Loucy (cell line): ENCODE measurements at regions not wholly inside any gene's neighbourhood (a gene's known extent, or its start where the extent isn't known, plus 50 kb on each side); places are given as distances from the start of the nearest gene placed in this dataset.

Source experiments
- H2AFZ ChIP-seq: fragments of 200-600 bp; sonication (generic); 2 replicates; pipeline ENCODE4 v1.6.0; 2016; ENCODE audit warnings: antibody characterized with exemption, mild to moderate bottlenecking, low read length, moderate library complexity
- H3F3A ChIP-seq: fragments of 200-600 bp; 2 replicates; pipeline ENCODE4 v1.6.0; 2016; ENCODE audit warnings: antibody characterized with exemption, low read depth, mild to moderate bottlenecking
- H3K27me3 ChIP-seq: fragments of 200-600 bp; sonication (generic); 2 replicates; pipeline ENCODE4 v1.6.1; 2014; ENCODE audit warnings: low read length, mild to moderate bottlenecking; ENCODE audit not compliant: insufficient read depth, poor library complexity, severe bottlenecking
- H3K36me3 ChIP-seq: fragments of 200-600 bp; sonication (generic); 2 replicates; pipeline ENCODE4 v1.6.1; 2016; ENCODE audit warnings: low read length; ENCODE audit not compliant: insufficient read depth
- H3K4me1 ChIP-seq: fragments of 200-600 bp; sonication (generic); 2 replicates; pipeline ENCODE4 v1.5.1; 2014; ENCODE audit warnings: low read length, mild to moderate bottlenecking; ENCODE audit not compliant: insufficient read depth, poor library complexity, severe bottlenecking
- H3K4me2 ChIP-seq: fragments of 200-600 bp; sonication (generic); 2 replicates; pipeline ENCODE4 v1.6.0; 2014; ENCODE audit warnings: antibody characterized with exemption, low read length, low read depth, mild to moderate bottlenecking; ENCODE audit not compliant: poor library complexity, severe bottlenecking
- H3K4me3 ChIP-seq: fragments of 200-600 bp; sonication (generic); 2 replicates; pipeline ENCODE4 v1.5.1; 2014; ENCODE audit warnings: low read length, mild to moderate bottlenecking, mixed read lengths; ENCODE audit not compliant: poor library complexity, severe bottlenecking
- H3K79me2 ChIP-seq: fragments of 200-600 bp; sonication (generic); 2 replicates; pipeline ENCODE4 v1.6.1; 2014; ENCODE audit warnings: low read length; ENCODE audit not compliant: insufficient read depth
- H3K9ac ChIP-seq: fragments of 200-600 bp; sonication (generic); 2 replicates; pipeline ENCODE4 v1.6.0; 2014; ENCODE audit warnings: mild to moderate bottlenecking, low read depth, low read length, moderate library complexity; ENCODE audit not compliant: poor library complexity, severe bottlenecking
- H3K9me2 ChIP-seq: fragments of 200-600 bp; sonication (generic); replicated peaks from 2 replicates; pipeline ENCODE4 v1.6.1; 2016; ENCODE audit warnings: low read depth, low read length, mixed read lengths
- H3K9me3 ChIP-seq: fragments of 200-600 bp; sonication (generic); 2 replicates; pipeline ENCODE4 v1.6.1; 2014; ENCODE audit warnings: mild to moderate bottlenecking, antibody characterized with exemption, low read length, low read depth; ENCODE audit not compliant: insufficient read depth
- H4K20me1 ChIP-seq: fragments of 200-600 bp; sonication (generic); 2 replicates; pipeline ENCODE4 v1.6.0; 2014; ENCODE audit warnings: antibody characterized with exemption, low read length, mild to moderate bottlenecking; ENCODE audit not compliant: insufficient read depth, poor library complexity, severe bottlenecking
- CTCF ChIP-seq: fragments of 200-600 bp; sonication (generic); conservative IDR thresholded peaks from 2 replicates; pipeline ENCODE4 v1.5.1; 2014; ENCODE audit warnings: mild to moderate bottlenecking, antibody characterized with exemption, low read length
- EZH2phosphoT487 ChIP-seq: fragments of 200-600 bp; IDR thresholded peaks from 2 replicates; pipeline ENCODE4 v1.6.1; 2018; ENCODE audit warnings: antibody characterized with exemption, mild to moderate bottlenecking, moderate library complexity, borderline replicate concordance

GRCh38 chr3:70748593-70748992 is 436.2 kb upstream of the MDFIC2 start:
- no peak overlapping the region for H3K9ac ChIP-seq
- H3K79me2 ChIP-seq, result no peaks in the 10 kb centered on the region
- no peaks in the 10 kb centered on the region for H3F3A ChIP-seq

GRCh38 chr3:70747847-70748246 is 435.4 kb upstream of the MDFIC2 start:
- Histone ChIP-seq H3F3A (no peaks in the 10 kb centered on the region), H3K4me2 (no peak overlapping the region), H3K79me2 (no peaks in the 10 kb centered on the region), H3K27me3 (no peaks in the 10 kb centered on the region), H3K9me2 (no peaks in the 10 kb centered on the region), H3K4me1 (no peaks in the 10 kb centered on the region), H3K9ac (no peak overlapping the region), H3K9me3 (no peaks in the 10 kb centered on the region), H2AFZ (no peak overlapping the region), H4K20me1 (no peaks in the 10 kb centered on the region), H3K4me3 (no peak overlapping the region), H3K36me3 (no peaks in the 10 kb centered on the region)
- no peak for TF ChIP-seq CTCF
- no peak for TF ChIP-seq EZH2phosphoT487

More at GRCh38 chr3:70748593-70748992, 436.2 kb upstream of the MDFIC2 start:
- no peaks in the 10 kb centered on the region for H3K9me2 ChIP-seq
- no peaks in the 10 kb centered on the region for H3K4me1 ChIP-seq
- H3K9me3 ChIP-seq, result no peaks in the 10 kb centered on the region
- H2AFZ ChIP-seq, result no peak overlapping the region; the same call in 1 of the 2 replicates
- H3K27me3 ChIP-seq, result no peaks in the 10 kb centered on the region
- no peak overlapping the region for H3K4me3 ChIP-seq
- no peaks in the 10 kb centered on the region for H3K36me3 ChIP-seq
- TF ChIP-seq EZH2phosphoT487 (no peak), CTCF (no peak)
- no peak overlapping the region for H3K4me2 ChIP-seq
- no peaks in the 10 kb centered on the region for H4K20me1 ChIP-seq

- TF ChIP-seq CTCF (no peak), EZH2phosphoT487 (no peak)
- no peaks in the 10 kb centered on the region for H4K20me1 ChIP-seq
- H3K36me3 ChIP-seq, result no peaks in the 10 kb centered on the region
- H3K9me3 ChIP-seq, result no peaks in the 10 kb centered on the region
- no peak overlapping the region for H3K4me3 ChIP-seq
- H3K9ac ChIP-seq, result no peak overlapping the region
- no peak overlapping the region for H3K4me2 ChIP-seq
- no peaks in the 10 kb centered on the region for H3F3A ChIP-seq
- H3K4me1 ChIP-seq, result no peaks in the 10 kb centered on the region
- no peaks in the 10 kb centered on the region for H3K27me3 ChIP-seq
- H3K9me2 ChIP-seq, result no peaks in the 10 kb centered on the region
- H2AFZ ChIP-seq, result no peak overlapping the region
- no peaks in the 10 kb centered on the region for H3K79me2 ChIP-seq
Observed at GRCh38 chr3:70744536-70744935, 432.1 kb upstream of the MDFIC2 start.
